ENCODE measurements at regions not wholly inside any gene's neighbourhood (a gene's known extent, or its start where the extent isn't known, plus 50 kb on each side); places are given as distances from the start of the nearest gene placed in this dataset.

DNA sequence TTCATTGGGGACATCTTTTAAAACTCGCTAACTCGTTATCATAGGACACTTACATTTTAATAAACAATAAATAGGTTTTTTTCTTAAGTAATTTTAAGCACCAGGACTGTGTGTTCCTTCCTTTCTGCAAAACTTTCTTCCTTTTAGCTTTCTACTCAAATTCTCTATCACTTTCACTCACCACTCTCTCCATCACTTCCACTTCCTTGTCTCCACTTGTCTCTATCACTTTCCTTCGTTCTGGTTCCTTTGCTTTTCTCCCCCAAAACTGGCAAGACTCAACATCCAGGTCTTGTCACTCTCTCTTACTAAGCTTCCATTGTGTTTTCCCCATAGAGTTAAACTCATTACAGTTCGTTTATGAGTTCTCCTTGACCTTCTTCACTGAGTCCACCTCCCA, 99.0 kb downstream of the ZPLD1 start:
- TF ChIP-seq, protein P1, sequence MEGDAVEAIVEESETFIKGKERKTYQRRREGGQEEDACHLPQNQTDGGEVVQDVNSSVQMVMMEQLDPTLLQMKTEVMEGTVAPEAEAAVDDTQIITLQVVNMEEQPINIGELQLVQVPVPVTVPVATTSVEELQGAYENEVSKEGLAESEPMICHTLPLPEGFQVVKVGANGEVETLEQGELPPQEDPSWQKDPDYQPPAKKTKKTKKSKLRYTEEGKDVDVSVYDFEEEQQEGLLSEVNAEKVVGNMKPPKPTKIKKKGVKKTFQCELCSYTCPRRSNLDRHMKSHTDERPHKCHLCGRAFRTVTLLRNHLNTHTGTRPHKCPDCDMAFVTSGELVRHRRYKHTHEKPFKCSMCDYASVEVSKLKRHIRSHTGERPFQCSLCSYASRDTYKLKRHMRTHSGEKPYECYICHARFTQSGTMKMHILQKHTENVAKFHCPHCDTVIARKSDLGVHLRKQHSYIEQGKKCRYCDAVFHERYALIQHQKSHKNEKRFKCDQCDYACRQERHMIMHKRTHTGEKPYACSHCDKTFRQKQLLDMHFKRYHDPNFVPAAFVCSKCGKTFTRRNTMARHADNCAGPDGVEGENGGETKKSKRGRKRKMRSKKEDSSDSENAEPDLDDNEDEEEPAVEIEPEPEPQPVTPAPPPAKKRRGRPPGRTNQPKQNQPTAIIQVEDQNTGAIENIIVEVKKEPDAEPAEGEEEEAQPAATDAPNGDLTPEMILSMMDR (IDR thresholded peaks at IDR 0.05; ENCODE audit: low read length) = no peak
- no peak for TF ChIP-seq EZH2 (optimal IDR thresholded peaks at IDR 0.05; ENCODE audit: low read depth, low read length)

Data from MM.1S (cell line).